ENCODE measurements at regions not wholly inside any gene's neighbourhood (a gene's known extent, or its start where the extent isn't known, plus 50 kb on each side); places are given as distances from the start of the nearest gene placed in this dataset.

DNA sequence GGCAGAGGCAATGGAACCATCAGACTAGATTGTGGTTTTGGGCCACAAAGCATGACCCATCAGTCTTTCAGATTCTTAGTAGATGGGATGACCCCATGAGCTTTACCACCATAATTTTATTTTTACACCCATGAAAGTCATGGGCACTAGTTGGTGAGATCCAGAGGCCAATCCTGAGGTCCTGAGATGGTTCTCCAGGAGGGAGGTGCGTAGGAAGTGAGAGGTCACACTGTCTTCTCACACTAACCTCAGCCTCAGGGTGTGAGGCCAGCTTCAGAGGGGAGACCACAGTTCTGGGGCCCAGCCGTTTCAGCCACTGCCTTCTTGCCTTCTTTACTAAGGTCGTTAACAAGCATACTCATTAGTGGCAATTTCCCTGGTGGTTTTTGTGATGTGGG is 106.4 kb downstream of the AKAP11 start:
- TF ChIP-seq, protein P1, sequence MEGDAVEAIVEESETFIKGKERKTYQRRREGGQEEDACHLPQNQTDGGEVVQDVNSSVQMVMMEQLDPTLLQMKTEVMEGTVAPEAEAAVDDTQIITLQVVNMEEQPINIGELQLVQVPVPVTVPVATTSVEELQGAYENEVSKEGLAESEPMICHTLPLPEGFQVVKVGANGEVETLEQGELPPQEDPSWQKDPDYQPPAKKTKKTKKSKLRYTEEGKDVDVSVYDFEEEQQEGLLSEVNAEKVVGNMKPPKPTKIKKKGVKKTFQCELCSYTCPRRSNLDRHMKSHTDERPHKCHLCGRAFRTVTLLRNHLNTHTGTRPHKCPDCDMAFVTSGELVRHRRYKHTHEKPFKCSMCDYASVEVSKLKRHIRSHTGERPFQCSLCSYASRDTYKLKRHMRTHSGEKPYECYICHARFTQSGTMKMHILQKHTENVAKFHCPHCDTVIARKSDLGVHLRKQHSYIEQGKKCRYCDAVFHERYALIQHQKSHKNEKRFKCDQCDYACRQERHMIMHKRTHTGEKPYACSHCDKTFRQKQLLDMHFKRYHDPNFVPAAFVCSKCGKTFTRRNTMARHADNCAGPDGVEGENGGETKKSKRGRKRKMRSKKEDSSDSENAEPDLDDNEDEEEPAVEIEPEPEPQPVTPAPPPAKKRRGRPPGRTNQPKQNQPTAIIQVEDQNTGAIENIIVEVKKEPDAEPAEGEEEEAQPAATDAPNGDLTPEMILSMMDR (conservative IDR thresholded peaks at IDR 0.05; ENCODE audit: low read length), result no peak
- no peak for TF ChIP-seq EZH2phosphoT487 (IDR thresholded peaks at IDR 0.05; ENCODE audit: borderline replicate concordance)

Measured in Loucy (cell line).